ENCODE measurements at regions not wholly inside any gene's neighbourhood (a gene's known extent, or its start where the extent isn't known, plus 50 kb on each side); places are given as distances from the start of the nearest gene placed in this dataset.

DNA sequence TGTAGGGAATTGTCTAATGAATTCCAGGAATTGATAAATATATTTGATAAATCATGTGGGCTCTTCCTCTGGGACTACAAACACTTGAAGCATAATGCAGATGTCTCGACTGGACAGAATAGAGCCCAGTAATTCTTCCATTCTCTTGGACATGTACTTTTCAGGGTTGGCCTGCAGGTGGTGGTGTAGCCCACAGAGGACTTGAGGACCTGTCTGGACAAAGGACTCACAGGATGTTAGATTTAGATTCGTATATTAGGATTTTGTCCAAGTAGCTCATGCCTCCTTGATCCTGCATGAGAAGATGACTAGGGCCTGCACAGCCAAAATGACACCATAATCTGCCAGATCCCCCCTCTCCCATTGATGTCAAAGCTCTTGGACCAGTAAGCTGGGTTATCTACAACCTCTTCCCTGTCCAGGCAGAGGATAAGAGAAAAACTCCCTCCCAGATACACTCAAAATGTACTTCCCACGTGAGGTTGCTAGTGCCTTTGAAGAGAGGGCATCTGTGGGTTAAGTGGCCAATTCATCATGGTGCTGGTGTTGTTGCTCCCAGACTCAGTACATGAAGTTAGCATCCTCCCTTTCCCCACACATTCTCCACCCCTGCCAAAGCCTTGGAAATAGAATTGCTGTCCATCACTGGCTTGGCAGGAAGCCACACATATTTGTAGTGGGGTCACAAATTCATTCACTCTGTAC lies 88.6 kb upstream of the ZNF280D start:
- FAIRE-seq (peak; percentile 66), DNase-seq (ENCODE audit: low read depth in 1 of 2, low spot score in 2 of 2) (peak in 1 of 2 experiments; percentile 59)
- H2AK5ac ChIP-seq (ENCODE audit: low read depth, low read length) = no peak overlapping the region
- H2BK20ac ChIP-seq (ENCODE audit: low read length) = no peak overlapping the region
- no peak overlapping the region for H3K4me2 ChIP-seq (ENCODE audit: insufficient read depth in 1 of 2, low read depth in 2 of 2, low read length in 2 of 2)
- ChIA-PET POLR2A (ENCODE audit: partially characterized antibody) (interaction anchor here (1.4 kb wide), 1 partner anchor 10 kb away, joined by 3 read pairs; no protein-coding TSS in a partner anchor), CTCF (ENCODE audit: partially characterized antibody) (interaction anchor here (0.6 to 4.9 kb wide), 27 partner anchors 8 to 1509 kb away, joined by 3 to 46 read pairs (median 3); no protein-coding TSS in a partner anchor)
- no peaks in the 10 kb centered on the region for H3K4me1 ChIP-seq (replicated peaks in 1 of 4; ENCODE audit: control insufficient read depth in 3 of 4, insufficient read depth in 4 of 4, low read length in 3 of 4)
- no peak overlapping the region for H3K4me3 ChIP-seq (ENCODE audit: extremely low read depth in 1 of 4, insufficient read depth in 2 of 4, low read depth in 3 of 4, low read length in 4 of 4)
- no peaks in the 10 kb centered on the region for H3K23me2 ChIP-seq (ENCODE audit: low read depth, low read length)
- H4K5ac ChIP-seq (ENCODE audit: insufficient read length, low read depth, low read length) = no peak overlapping the region
- H3K27ac ChIP-seq (ENCODE audit: low read depth, low read length) = no peak overlapping the region
- H3K14ac ChIP-seq (ENCODE audit: insufficient read length) = no peak overlapping the region
- no peaks in the 10 kb centered on the region for H3K79me1 ChIP-seq (ENCODE audit: low read depth, low read length)
- no peak overlapping the region for H2BK120ac ChIP-seq (replicated peaks; ENCODE audit: low read depth, low read length)
- H2BK5ac ChIP-seq (ENCODE audit: low read depth, low read length) = no peak overlapping the region
- 0 out of 2 replicates have a peak overlapping the region, but pooled peaks have one; percentile 26 for H2BK15ac ChIP-seq (ENCODE audit: low read length)
- no peak overlapping the region for H4K8ac ChIP-seq (ENCODE audit: extremely low read depth, insufficient read depth, low read length)
- H3K27me3 ChIP-seq (replicated peaks in 1 of 4; ENCODE audit: control insufficient read depth in 3 of 4, extremely low read depth in 1 of 4, insufficient read depth in 3 of 4, low read length in 3 of 4) = no peaks in the 10 kb centered on the region
- no peak overlapping the region for H3K18ac ChIP-seq (ENCODE audit: extremely low read depth, low read length)
- H3K56ac ChIP-seq (replicated peaks; ENCODE audit: insufficient read length, low read depth, low read length) = no peak overlapping the region
- H4K20me1 ChIP-seq (replicated peaks in 1 of 2; ENCODE audit: control insufficient read depth in 1 of 2, insufficient read depth in 2 of 2, low read length in 2 of 2) = no peaks in the 10 kb centered on the region
- no peaks in the 10 kb centered on the region for H3K9me3 ChIP-seq (ENCODE audit: insufficient read depth in 2 of 2, low read depth in 1 of 2, low read length in 1 of 2)
- no peaks in the 10 kb centered on the region for H3K36me3 ChIP-seq (ENCODE audit: control insufficient read depth in 2 of 4, insufficient read depth in 4 of 4, low read length in 3 of 4)
- no peaks in the 10 kb centered on the region for H3K79me2 ChIP-seq (ENCODE audit: control insufficient read depth in 1 of 2, insufficient read depth in 2 of 2, low read length in 2 of 2)
- no peak overlapping the region for H3K23ac ChIP-seq (ENCODE audit: insufficient read length)
- TF ChIP-seq, protein P1, sequence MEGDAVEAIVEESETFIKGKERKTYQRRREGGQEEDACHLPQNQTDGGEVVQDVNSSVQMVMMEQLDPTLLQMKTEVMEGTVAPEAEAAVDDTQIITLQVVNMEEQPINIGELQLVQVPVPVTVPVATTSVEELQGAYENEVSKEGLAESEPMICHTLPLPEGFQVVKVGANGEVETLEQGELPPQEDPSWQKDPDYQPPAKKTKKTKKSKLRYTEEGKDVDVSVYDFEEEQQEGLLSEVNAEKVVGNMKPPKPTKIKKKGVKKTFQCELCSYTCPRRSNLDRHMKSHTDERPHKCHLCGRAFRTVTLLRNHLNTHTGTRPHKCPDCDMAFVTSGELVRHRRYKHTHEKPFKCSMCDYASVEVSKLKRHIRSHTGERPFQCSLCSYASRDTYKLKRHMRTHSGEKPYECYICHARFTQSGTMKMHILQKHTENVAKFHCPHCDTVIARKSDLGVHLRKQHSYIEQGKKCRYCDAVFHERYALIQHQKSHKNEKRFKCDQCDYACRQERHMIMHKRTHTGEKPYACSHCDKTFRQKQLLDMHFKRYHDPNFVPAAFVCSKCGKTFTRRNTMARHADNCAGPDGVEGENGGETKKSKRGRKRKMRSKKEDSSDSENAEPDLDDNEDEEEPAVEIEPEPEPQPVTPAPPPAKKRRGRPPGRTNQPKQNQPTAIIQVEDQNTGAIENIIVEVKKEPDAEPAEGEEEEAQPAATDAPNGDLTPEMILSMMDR (IDR thresholded peaks at IDR 0.05; ENCODE audit: control extremely low read depth in 1 of 3, insufficient read depth in 1 of 3, low read depth in 1 of 3, low read length in 3 of 3) = peak; percentile 59 to 79 (median 66)
- TF ChIP-seq CEBPB (IDR thresholded peaks at IDR 0.05; ENCODE audit: low read depth, low read length) = no peak
- TF ChIP-seq RAD21 (IDR thresholded peaks at IDR 0.05 in 1 of 2, conservative IDR thresholded peaks at IDR 0.05 in 1 of 2; ENCODE audit: low read depth in 2 of 2, low read length in 2 of 2) = peak; percentile 80 to 87
- TF ChIP-seq, protein P2, sequence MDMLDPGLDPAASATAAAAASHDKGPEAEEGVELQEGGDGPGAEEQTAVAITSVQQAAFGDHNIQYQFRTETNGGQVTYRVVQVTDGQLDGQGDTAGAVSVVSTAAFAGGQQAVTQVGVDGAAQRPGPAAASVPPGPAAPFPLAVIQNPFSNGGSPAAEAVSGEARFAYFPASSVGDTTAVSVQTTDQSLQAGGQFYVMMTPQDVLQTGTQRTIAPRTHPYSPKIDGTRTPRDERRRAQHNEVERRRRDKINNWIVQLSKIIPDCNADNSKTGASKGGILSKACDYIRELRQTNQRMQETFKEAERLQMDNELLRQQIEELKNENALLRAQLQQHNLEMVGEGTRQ (IDR thresholded peaks at IDR 0.05; ENCODE audit: low read length) = no peak
- TF ChIP-seq SUZ12 (IDR thresholded peaks at IDR 0.05; ENCODE audit: low read length) = no peak
- H2BK12ac ChIP-seq (ENCODE audit: low read depth, low read length) = 0 out of 2 replicates have a peak overlapping the region, but pooled peaks have one; percentile 41
- 72% methylated on average over 3 of the region's 3 CpGs; no CpG with 5 or more reads in 1 of the 2 experiments for WGBS, 2 experiments (ENCODE audit: extremely low coverage in 1 of 2, insufficient coverage in 1 of 2, insufficient read length in 1 of 2, insufficient replicate concordance in 2 of 2, low coverage in 1 of 2, low lambda C conversion rate in 2 of 2, missing lambda C conversion rate in 1 of 2)
- H2AFZ ChIP-seq (ENCODE audit: low read length) = peak overlapping the region; percentile 74
- H3K4ac ChIP-seq (replicated peaks; ENCODE audit: insufficient read length, low read depth, low read length) = no peak overlapping the region
- no peak overlapping the region for H4K91ac ChIP-seq (replicated peaks; ENCODE audit: insufficient read length, low read length)
- no peak overlapping the region for H3K9ac ChIP-seq (replicated peaks in 1 of 4; ENCODE audit: extremely low read depth in 1 of 4, low read depth in 3 of 4, low read length in 3 of 4)
